GM23338 (cell line): ENCODE measurements at regions not wholly inside any gene's neighbourhood (a gene's known extent, or its start where the extent isn't known, plus 50 kb on each side); places are given as distances from the start of the nearest gene placed in this dataset.

ENCODE experiments used
- ATAC-seq: fragments of 200-7000 bp; cut with Tn5 transposase; 3 replicates; pipeline ENCODE4 v1.9.1; 2020
- DNase-seq: peaks from one replicate; pipeline ENCODE4 v3.0.0-alpha.2; 2015; ENCODE audit warnings: low spot score
- H2AFZ ChIP-seq: fragments of 200-600 bp; sonication (generic); 2 replicates; pipeline ENCODE4 v1.8.0; 2016; ENCODE audit warnings: antibody characterized with exemption, mild to moderate bottlenecking, moderate library complexity
- H3F3A ChIP-seq: fragments of 200-600 bp; sonication (generic); replicated peaks from 2 replicates; pipeline ENCODE4 v1.8.0; 2017; ENCODE audit warnings: antibody characterized with exemption, mixed run types, low read depth
- H3K27ac ChIP-seq: fragments of 200-600 bp; sonication (generic); 2 replicates; pipeline ENCODE4 v1.6.1; 2016; ENCODE audit warnings: low read depth
- H3K27me3 ChIP-seq: fragments of 200-600 bp; sonication (generic); 2 replicates; pipeline ENCODE4 v1.8.0; 2016; ENCODE audit warnings: mild to moderate bottlenecking, mixed run types, moderate library complexity; ENCODE audit not compliant: insufficient read depth
- H3K36me3 ChIP-seq: fragments of 200-600 bp; sonication (generic); 2 replicates; pipeline ENCODE4 v1.8.0; 2016; ENCODE audit warnings: mild to moderate bottlenecking; ENCODE audit not compliant: insufficient read depth
- H3K4me1 ChIP-seq: fragments of 200-600 bp; sonication (generic); 2 replicates; pipeline ENCODE4 v1.8.0; 2016; ENCODE audit warnings: mild to moderate bottlenecking, moderate library complexity; ENCODE audit not compliant: insufficient read depth
- H3K4me2 ChIP-seq: fragments of 200-600 bp; sonication (generic); 2 replicates; pipeline ENCODE4 v1.7.1; 2017; ENCODE audit warnings: mixed run types
- H3K4me3 ChIP-seq: fragments of 200-600 bp; sonication (generic); 2 replicates; pipeline ENCODE4 v1.6.1; 2016; ENCODE audit warnings: mixed run types
- H3K79me2 ChIP-seq: fragments of 200-600 bp; sonication (generic); replicated peaks from 2 replicates; pipeline ENCODE4 v1.8.0; 2017; ENCODE audit warnings: mild to moderate bottlenecking; ENCODE audit not compliant: insufficient read depth
- H3K9me2 ChIP-seq: fragments of 200-600 bp; sonication (generic); 2 replicates; pipeline ENCODE4 v1.8.0; 2017; ENCODE audit not compliant: insufficient read depth
- H4K20me1 ChIP-seq: fragments of 200-600 bp; sonication (generic); replicated peaks from 2 replicates; pipeline ENCODE4 v1.8.0; 2017; ENCODE audit warnings: mild to moderate bottlenecking; ENCODE audit not compliant: insufficient read depth
- H3K27ac Mint-ChIP-seq: 2 replicates; pipeline ENCODE4 v1.8.0; 2020; ENCODE audit warnings: inconsistent platforms, mild to moderate bottlenecking, moderate library complexity, mixed read lengths
- H3K27me3 Mint-ChIP-seq: 3 replicates; pipeline ENCODE4 v1.8.0; 2022; ENCODE audit warnings: low read depth, mild to moderate bottlenecking, moderate library complexity, mixed read lengths, inconsistent platforms; ENCODE audit not compliant: insufficient read depth, poor library complexity
- H3K36me3 Mint-ChIP-seq: 3 replicates; pipeline ENCODE4 v1.8.0; 2021; ENCODE audit warnings: low read depth, mild to moderate bottlenecking, inconsistent platforms, moderate library complexity, mixed read lengths
- H3K4me1 Mint-ChIP-seq: 3 replicates; pipeline ENCODE4 v1.8.0; 2020; ENCODE audit warnings: mild to moderate bottlenecking, inconsistent platforms, mixed read lengths
- H3K4me3 Mint-ChIP-seq: 3 replicates; pipeline ENCODE4 v1.8.0; 2021; ENCODE audit warnings: moderate library complexity, mild to moderate bottlenecking, inconsistent platforms, mixed read lengths
- H3K9me3 Mint-ChIP-seq: 3 replicates; pipeline ENCODE4 v1.8.0; 2020; ENCODE audit warnings: moderate library complexity, mild to moderate bottlenecking, inconsistent platforms, mixed read lengths
- CREB1 ChIP-seq: fragments of 250-450 bp; sonication (Bioruptor Pico); IDR thresholded peaks from 2 replicates; pipeline ENCODE4 v1.5.0; 2020; ENCODE audit warnings: low read depth, mild to moderate bottlenecking, moderate library complexity
- CTCF ChIP-seq, 2 experiments: fragments of 200-600 bp in 1 of 2; sonication (generic) in 1 of 2; conservative IDR thresholded peaks; 2 replicates each; pipeline versions ENCODE4 v1.5.1 to v1.6.1; 2016 to 2017; ENCODE audit warnings: antibody characterized with exemption in 2 of 2, low read depth in 2 of 2, mild to moderate bottlenecking in 2 of 2, moderate library complexity in 1 of 2
- ETS1 ChIP-seq: IDR thresholded peaks from 2 replicates; pipeline ENCODE4 v1.6.1; 2016; ENCODE audit warnings: antibody characterized with exemption
- EZH2 ChIP-seq: fragments of 200-600 bp; sonication (generic); IDR thresholded peaks from one replicate; pipeline ENCODE4 v1.8.0; 2017; ENCODE audit warnings: antibody characterized with exemption, mild to moderate bottlenecking, low read depth; ENCODE audit not compliant: unreplicated experiment
- EZH2phosphoT487 ChIP-seq: fragments of 200-600 bp; sonication (generic); IDR thresholded peaks from one replicate; pipeline ENCODE4 v1.8.1; 2018; ENCODE audit warnings: antibody characterized with exemption; ENCODE audit not compliant: unreplicated experiment
- JUNB ChIP-seq: IDR thresholded peaks from one replicate; pipeline ENCODE4 v1.6.1; 2016; ENCODE audit warnings: antibody characterized with exemption; ENCODE audit not compliant: unreplicated experiment
- NANOG ChIP-seq: IDR thresholded peaks from 2 replicates; pipeline ENCODE4 v1.6.1; 2016; ENCODE audit warnings: antibody characterized with exemption, borderline replicate concordance
- POLR2AphosphoS5 ChIP-seq: IDR thresholded peaks from 2 replicates; pipeline ENCODE4 v1.6.1; 2016; ENCODE audit warnings: antibody characterized with exemption, low read depth
- REST ChIP-seq: IDR thresholded peaks from one replicate; pipeline ENCODE4 v1.6.1; 2018; ENCODE audit warnings: antibody characterized with exemption; ENCODE audit not compliant: unreplicated experiment
- STAT1 ChIP-seq: IDR thresholded peaks from one replicate; pipeline ENCODE4 v1.6.1; 2016; ENCODE audit warnings: antibody characterized with exemption; ENCODE audit not compliant: unreplicated experiment
- ZNF114 ChIP-seq: fragments of 250-450 bp; sonication (Bioruptor Pico); IDR thresholded peaks from 2 replicates; pipeline ENCODE4 v1.5.0; 2020; ENCODE audit warnings: mild to moderate bottlenecking, moderate library complexity
- ZNF331 ChIP-seq: fragments of 250-450 bp; sonication (Bioruptor Pico); IDR thresholded peaks from 2 replicates; pipeline ENCODE4 v1.5.0; 2020; ENCODE audit warnings: low read depth, mild to moderate bottlenecking, moderate library complexity
- ZNF462 ChIP-seq: fragments of 250-450 bp; sonication (Bioruptor Pico); IDR thresholded peaks from 2 replicates; pipeline ENCODE4 v1.5.0; 2020; ENCODE audit warnings: mild to moderate bottlenecking, moderate library complexity

- Histone ChIP-seq H3K9me2 (no peaks in the 10 kb centered on the region; the same call in 1 of the 2 replicates), H3K4me2 (no peak overlapping the region), H3K4me1 (no peaks in the 10 kb centered on the region), H3K4me3 (no peak overlapping the region), H3K36me3 (no peaks in the 10 kb centered on the region), H2AFZ (0 out of 2 replicates have a peak overlapping the region, but pooled peaks have one; percentile 70), H3K27me3 (no peaks in the 10 kb centered on the region), H4K20me1 (no peaks in the 10 kb centered on the region), H3K27ac (no peak overlapping the region), H3F3A (no peaks in the 10 kb centered on the region), H3K79me2 (no peaks in the 10 kb centered on the region)
- DNase-seq (no peak), ATAC-seq (no peak)
- no peaks in the 10 kb centered on the region for H3K4me1 Mint-ChIP-seq
- H3K36me3 Mint-ChIP-seq = no peaks in the 10 kb centered on the region
- no peaks in the 10 kb centered on the region for H3K9me3 Mint-ChIP-seq
- no peaks in the 10 kb centered on the region for H3K27me3 Mint-ChIP-seq
- TF ChIP-seq ZNF331 (no peak), CTCF (conservative IDR thresholded peaks at IDR 0.05; ENCODE audit: low read depth in 2 of 2) (no peak), EZH2 (no peak), CREB1 (CRISPR knock-in tag) (no peak), ETS1 (no peak), ZNF462 (CRISPR knock-in tag) (no peak), EZH2phosphoT487 (no peak), ZNF114 (CRISPR knock-in tag) (no peak), REST (no peak), JUNB (no peak), POLR2AphosphoS5 (no peak), NANOG (no peak), STAT1 (no peak)
- H3K27ac Mint-ChIP-seq = no peak overlapping the region
- H3K4me3 Mint-ChIP-seq = no peak overlapping the region
These were observed 797.3 kb upstream of the ACO1 start for GRCh38 chr9:31587146-31587545.
